Breast epithelium (tissue), 3 donors: ENCODE measurements at regions not wholly inside any gene's neighbourhood (a gene's known extent, or its start where the extent isn't known, plus 50 kb on each side); places are given as distances from the start of the nearest gene placed in this dataset.

Experiments used
- POLR2A ChIP-seq: fragments of 450-650 bp; IDR thresholded peaks from one replicate; pipeline ENCODE4 v1.6.1; 2016; ENCODE audit warnings: antibody characterized with exemption, mild to moderate bottlenecking, moderate library complexity
- TF ChIP-seq, protein P1 (sequence below), 3 donors: fragments of 450-650 bp; IDR thresholded peaks; one replicate each; pipeline ENCODE4 v1.5.1; 2016 to 2017; ENCODE audit warnings: antibody characterized with exemption in 3 of 3, mild to moderate bottlenecking in 3 of 3, moderate library complexity in 3 of 3

DNA sequence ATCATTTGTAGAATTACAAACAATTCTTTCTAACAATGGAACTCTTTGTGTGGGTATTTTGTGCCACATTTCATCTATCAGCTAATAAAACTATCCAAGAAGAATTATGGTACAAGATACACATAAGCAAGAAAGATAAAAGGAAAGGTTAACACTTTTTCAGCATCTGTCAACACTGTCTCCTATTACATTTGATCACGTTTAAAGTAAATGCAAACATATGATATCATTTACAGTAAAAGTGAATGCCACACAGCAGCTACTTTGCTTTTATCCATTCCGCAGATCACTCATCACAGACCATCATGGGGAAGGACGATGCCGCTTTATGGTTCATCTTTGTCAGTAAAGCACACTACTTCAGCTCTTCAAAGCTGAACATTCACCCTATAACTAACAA is 456.4 kb upstream of the MANEA start:
- TF ChIP-seq, protein P1, sequence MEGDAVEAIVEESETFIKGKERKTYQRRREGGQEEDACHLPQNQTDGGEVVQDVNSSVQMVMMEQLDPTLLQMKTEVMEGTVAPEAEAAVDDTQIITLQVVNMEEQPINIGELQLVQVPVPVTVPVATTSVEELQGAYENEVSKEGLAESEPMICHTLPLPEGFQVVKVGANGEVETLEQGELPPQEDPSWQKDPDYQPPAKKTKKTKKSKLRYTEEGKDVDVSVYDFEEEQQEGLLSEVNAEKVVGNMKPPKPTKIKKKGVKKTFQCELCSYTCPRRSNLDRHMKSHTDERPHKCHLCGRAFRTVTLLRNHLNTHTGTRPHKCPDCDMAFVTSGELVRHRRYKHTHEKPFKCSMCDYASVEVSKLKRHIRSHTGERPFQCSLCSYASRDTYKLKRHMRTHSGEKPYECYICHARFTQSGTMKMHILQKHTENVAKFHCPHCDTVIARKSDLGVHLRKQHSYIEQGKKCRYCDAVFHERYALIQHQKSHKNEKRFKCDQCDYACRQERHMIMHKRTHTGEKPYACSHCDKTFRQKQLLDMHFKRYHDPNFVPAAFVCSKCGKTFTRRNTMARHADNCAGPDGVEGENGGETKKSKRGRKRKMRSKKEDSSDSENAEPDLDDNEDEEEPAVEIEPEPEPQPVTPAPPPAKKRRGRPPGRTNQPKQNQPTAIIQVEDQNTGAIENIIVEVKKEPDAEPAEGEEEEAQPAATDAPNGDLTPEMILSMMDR (IDR thresholded peaks at IDR 0.05), result no peak
- no peak for TF ChIP-seq POLR2A
